K562 (cell line): ENCODE measurements at regions not wholly inside any gene's neighbourhood (a gene's known extent, or its start where the extent isn't known, plus 50 kb on each side); places are given as distances from the start of the nearest gene placed in this dataset.

ENCODE experiments used
- ATAC-seq: fragments of 200-7000 bp; cut with Tn5 transposase; 3 replicates; pipeline ENCODE4 v1.9.1; 2020; ENCODE audit warnings: moderate library complexity
- BruUV-seq: library from RNA; stranded (reverse); fragments of 400-500 nt; replicated peaks from 2 replicates; lab custom pipeline; 2021; lab: Mats Ljungman, UMichigan
- CTCF ChIA-PET: fragments of 300-600 bp; formaldehyde crosslinking; extraction: SDS; loops from one replicate; lab custom pipeline; 2021; ENCODE audit warnings: low intra/inter-chr PET ratio; lab: Yijun Ruan, JAX
- POLR2A ChIA-PET: fragments of 300-600, 350-650 bp; sonication (Branson Sonifier 250); formaldehyde crosslinking; extraction: SDS; loops from one replicate; lab custom pipeline; 2021; ENCODE audit warnings: antibody characterized with exemption, inconsistent platforms; lab: Yijun Ruan, JAX
- DNase-seq, 4 experiments: peaks; one replicate each; pipeline versions ENCODE4 v3.0.0 to v3.0.0-alpha.2; 2011 to 2018; ENCODE audit warnings: low spot score in 3 of 4, mixed read lengths in 3 of 4; ENCODE audit errors: extremely low read depth in 1 of 4
- FAIRE-seq: peaks from 2 replicates; lab custom pipeline; 2011; peaks lifted over from hg19 to GRCh38; lab: Jason Lieb, UNC
- H2AFZ ChIP-seq: 2 replicates; pipeline ENCODE4 v1.6.0; 2011; ENCODE audit warnings: low read depth, low read length, control low read depth, inconsistent platforms
- H3K27ac ChIP-seq: fragments of 200-600 bp; 3 replicates; pipeline ENCODE4 v1.8.0; 2011; ENCODE audit warnings: low read depth, mild to moderate bottlenecking, control low read depth, inconsistent platforms, low read length, moderate library complexity, mixed read lengths; ENCODE audit errors: extremely low read depth
- H3K27me3 ChIP-seq, 2 experiments: fragments of 300-600 bp in 1 of 2; 2 replicates in 1 of 2; 3 replicates in 1 of 2; pipeline versions ENCODE4 v1.6.0 to v1.8.0; 2011; ENCODE audit warnings: inconsistent platforms in 2 of 2, low read length in 2 of 2, mild to moderate bottlenecking in 1 of 2, mixed read lengths in 1 of 2, moderate library complexity in 1 of 2; ENCODE audit not compliant: control insufficient read depth in 2 of 2, insufficient read depth in 2 of 2
- H3K36me3 ChIP-seq: fragments of 300-600 bp; 3 replicates; pipeline ENCODE4 v1.8.0; 2011; ENCODE audit warnings: mild to moderate bottlenecking, low read length, inconsistent platforms; ENCODE audit not compliant: control insufficient read depth, insufficient read depth
- H3K4me1 ChIP-seq, 2 experiments: fragments of 200-600 bp in 1 of 2; replicated peaks in 1 of 2; 2 replicates in 1 of 2; 3 replicates in 1 of 2; pipeline versions ENCODE4 v1.5.1 to v1.8.0; 2011; ENCODE audit warnings: inconsistent platforms in 2 of 2, low read length in 2 of 2, mild to moderate bottlenecking in 1 of 2, mixed read lengths in 1 of 2, moderate library complexity in 1 of 2; ENCODE audit not compliant: control insufficient read depth in 2 of 2, insufficient read depth in 2 of 2
- H3K4me2 ChIP-seq: 2 replicates; pipeline ENCODE4 v1.6.1; 2011; ENCODE audit warnings: low read length, control low read depth, inconsistent platforms, mixed read lengths; ENCODE audit not compliant: insufficient read depth
- H3K4me3 ChIP-seq: fragments of 200-600 bp; sonication (generic), shearing (Covaris generic); 2 replicates; pipeline ENCODE4 v1.5.1; 2016; ENCODE audit warnings: control low read depth, inconsistent platforms
- H3K79me2 ChIP-seq: fragments of 200-600 bp; 3 replicates; pipeline ENCODE4 v1.8.0; 2011; ENCODE audit warnings: low read length, inconsistent platforms; ENCODE audit not compliant: control insufficient read depth, insufficient read depth
- H3K9ac ChIP-seq, 2 experiments: 2 replicates each; pipeline versions ENCODE4 v1.6.0 to v1.6.1; 2011; ENCODE audit warnings: low read depth in 2 of 2, low read length in 2 of 2, control low read depth in 1 of 2, inconsistent platforms in 1 of 2, mild to moderate bottlenecking in 1 of 2, mixed read lengths in 1 of 2; ENCODE audit not compliant: insufficient read depth in 1 of 2
- H3K9me1 ChIP-seq: one replicate; pipeline ENCODE4 v1.6.0; 2011; ENCODE audit warnings: inconsistent platforms, mild to moderate bottlenecking, low read length, moderate library complexity; ENCODE audit not compliant: control insufficient read depth, insufficient read depth
- H3K9me3 ChIP-seq: replicated peaks from 2 replicates; pipeline ENCODE4 v1.5.1; 2011; ENCODE audit warnings: low read depth, low read length, inconsistent platforms; ENCODE audit not compliant: control insufficient read depth, insufficient read depth
- H4K20me1 ChIP-seq: replicated peaks from 2 replicates; pipeline ENCODE4 v1.6.1; 2011; ENCODE audit warnings: low read length, inconsistent platforms, mixed read lengths; ENCODE audit not compliant: control insufficient read depth, insufficient read depth
- BDP1 ChIP-seq: IDR thresholded peaks from 3 replicates; pipeline ENCODE4 v1.6.1; 2011; ENCODE audit not compliant: insufficient read length, insufficient read depth
- FOSL1 ChIP-seq: fragments of 200-800 bp; sonication (Bioruptor generic); conservative IDR thresholded peaks from 2 replicates; pipeline ENCODE4 v1.6.1; 2016; ENCODE audit warnings: missing genetic modification characterization, missing compliant biosample characterization
- ID3 ChIP-seq, 2 experiments: fragments of 250-450 bp in 1 of 2; fragments of 450-650 bp in 1 of 2; sonication (Bioruptor Pico) in 1 of 2; IDR thresholded peaks; 2 replicates each; pipeline versions ENCODE4 v1.6.1 to v1.8.0; 2016 to 2021; ENCODE audit warnings: mild to moderate bottlenecking in 2 of 2, moderate library complexity in 2 of 2, missing compliant biosample characterization in 1 of 2, missing genetic modification characterization in 1 of 2
- MAFK ChIP-seq: IDR thresholded peaks from 2 replicates; pipeline ENCODE4 v1.6.1; 2011; ENCODE audit warnings: low read length, improper control_type of control experiment
- NCOA2 ChIP-seq, 2 experiments: fragments of 450-650 bp; IDR thresholded peaks; 2 replicates each; pipeline ENCODE4 v1.6.1; 2018; ENCODE audit warnings: mild to moderate bottlenecking in 2 of 2, moderate library complexity in 1 of 2; ENCODE audit not compliant: partially characterized antibody in 2 of 2
- NCOA4 ChIP-seq: fragments of 450-650 bp; IDR thresholded peaks from 2 replicates; pipeline ENCODE4 v1.6.1; 2018; ENCODE audit warnings: mild to moderate bottlenecking; ENCODE audit not compliant: partially characterized antibody
- NFATC3 ChIP-seq: fragments of 450-650 bp; IDR thresholded peaks from 2 replicates; pipeline ENCODE4 v1.6.1; 2017; ENCODE audit warnings: mild to moderate bottlenecking
- NONO ChIP-seq, 2 experiments: fragments of 200-400 bp in 1 of 2; fragments of 450-650 bp in 1 of 2; formaldehyde crosslinking in 1 of 2; IDR thresholded peaks; 2 replicates each; pipeline ENCODE4 v1.6.1; 2017; ENCODE audit warnings: low read depth in 2 of 2, mild to moderate bottlenecking in 2 of 2, moderate library complexity in 2 of 2, low read length in 1 of 2
- OTX1 ChIP-seq: fragments of 450-650 bp; formaldehyde crosslinking; IDR thresholded peaks from 2 replicates; pipeline ENCODE4 v1.4.0; 2022; ENCODE audit warnings: mild to moderate bottlenecking
- PHTF2 ChIP-seq: fragments of 250-450 bp; sonication (Bioruptor Pico); IDR thresholded peaks from 2 replicates; pipeline ENCODE4 v1.5.0; 2021; ENCODE audit warnings: mild to moderate bottlenecking
- SAP30 ChIP-seq: fragments of 200-600 bp; sonication (generic); IDR thresholded peaks from 2 replicates; pipeline ENCODE4 v1.6.1; 2012; ENCODE audit warnings: borderline replicate concordance, low read depth, mild to moderate bottlenecking, moderate library complexity, low read length, control low read depth, inconsistent platforms; ENCODE audit not compliant: insufficient read depth, poor library complexity, severe bottlenecking
- SMARCE1 ChIP-seq: fragments of 450-650 bp; IDR thresholded peaks from 2 replicates; pipeline ENCODE4 v1.7.1; 2016; ENCODE audit warnings: mild to moderate bottlenecking
- SRSF9 ChIP-seq: fragments of 200-400 bp; formaldehyde crosslinking; IDR thresholded peaks from 2 replicates; pipeline ENCODE4 v1.6.1; 2017; ENCODE audit warnings: low read depth, low read length, borderline replicate concordance
- TCF7L2 ChIP-seq: fragments of 150-350 bp; IDR thresholded peaks from 2 replicates; pipeline ENCODE4 v1.6.1; 2016; ENCODE audit warnings: low read depth, mild to moderate bottlenecking, low read length, moderate library complexity
- TOE1 ChIP-seq, 2 experiments: fragments of 450-650 bp in 1 of 2; sonication (generic) in 1 of 2; formaldehyde crosslinking in 1 of 2; IDR thresholded peaks; 2 replicates each; pipeline versions ENCODE4 v1.7.1 to v1.8.0; 2016 to 2022; ENCODE audit warnings: borderline replicate concordance in 2 of 2, mild to moderate bottlenecking in 2 of 2, antibody characterized with exemption in 1 of 2, inconsistent platforms in 1 of 2, low read depth in 1 of 2, missing genetic modification reagents in 1 of 2, moderate library complexity in 1 of 2
- ZNF668 ChIP-seq: fragments of 250-450 bp; sonication (Bioruptor Pico); IDR thresholded peaks from 2 replicates; pipeline ENCODE4 v1.8.0; 2022; ENCODE audit warnings: mild to moderate bottlenecking, inconsistent platforms
- WGBS: fragments of 100-300 bp; shearing (Covaris generic); methylation state at CpG from one replicate; pipeline ENCODE4 v1.1.6; 2016; ENCODE audit warnings: low coverage, mixed read lengths; ENCODE audit not compliant: insufficient coverage; ENCODE audit errors: missing lambda C conversion rate; 5-methylcytosine and 5-hydroxymethylcytosine counted together
- in situ Hi-C: fragments of 300-500 bp; cut with MboI; formaldehyde crosslinking; loops from 4 replicates; pipeline ENCODE4 v1.15.0; 2018; ENCODE audit warnings: inconsistent platforms, mixed read lengths
- intact Hi-C: fragments of 100-400 bp; cut with micrococcal nuclease; formaldehyde crosslinking; loops from 2 replicates; pipeline ENCODE4 v1.14.2; 2022
- TF ChIP-seq, protein P1 (sequence below), 2 experiments: fragments of 150-350 bp in 1 of 2; IDR thresholded peaks; 2 replicates each; pipeline ENCODE4 v1.6.1; 2012 to 2016; ENCODE audit warnings: low read depth in 2 of 2, low read length in 2 of 2, mild to moderate bottlenecking in 1 of 2, moderate library complexity in 1 of 2
- TF ChIP-seq, protein P2 (sequence below): fragments of 250-450 bp; sonication (Bioruptor Pico); IDR thresholded peaks from 2 replicates; pipeline ENCODE4 v1.4.0; 2020; ENCODE audit warnings: mild to moderate bottlenecking, moderate library complexity

- Histone ChIP-seq H3K9me1 (no peaks in the 10 kb centered on the region), H3K79me2 (no peaks in the 10 kb centered on the region), H3K9me3 (no peaks in the 10 kb centered on the region), H4K20me1 (no peaks in the 10 kb centered on the region), H3K4me2 (no peak overlapping the region), H3K9ac (no peak overlapping the region), H3K27ac (no peak overlapping the region), H3K36me3 (no peaks in the 10 kb centered on the region), H3K27me3 (no peaks in the 10 kb centered on the region; a peak in 1 of 5 replicates), H3K4me3 (no peak overlapping the region), H3K4me1 (no peaks in the 10 kb centered on the region), H2AFZ (no peak overlapping the region)
- ATAC-seq (no peak), FAIRE-seq (no peak), DNase-seq (no peak)
- 0% methylated on average over 2 of the region's 2 CpGs for WGBS
- intact Hi-C loops: no loop called here
- in situ Hi-C loops: no loop called here
- ChIA-PET POLR2A (no interaction called here), CTCF (no interaction called here)
- no TSS peak for BruUV-seq
- TF ChIP-seq, protein P1, sequence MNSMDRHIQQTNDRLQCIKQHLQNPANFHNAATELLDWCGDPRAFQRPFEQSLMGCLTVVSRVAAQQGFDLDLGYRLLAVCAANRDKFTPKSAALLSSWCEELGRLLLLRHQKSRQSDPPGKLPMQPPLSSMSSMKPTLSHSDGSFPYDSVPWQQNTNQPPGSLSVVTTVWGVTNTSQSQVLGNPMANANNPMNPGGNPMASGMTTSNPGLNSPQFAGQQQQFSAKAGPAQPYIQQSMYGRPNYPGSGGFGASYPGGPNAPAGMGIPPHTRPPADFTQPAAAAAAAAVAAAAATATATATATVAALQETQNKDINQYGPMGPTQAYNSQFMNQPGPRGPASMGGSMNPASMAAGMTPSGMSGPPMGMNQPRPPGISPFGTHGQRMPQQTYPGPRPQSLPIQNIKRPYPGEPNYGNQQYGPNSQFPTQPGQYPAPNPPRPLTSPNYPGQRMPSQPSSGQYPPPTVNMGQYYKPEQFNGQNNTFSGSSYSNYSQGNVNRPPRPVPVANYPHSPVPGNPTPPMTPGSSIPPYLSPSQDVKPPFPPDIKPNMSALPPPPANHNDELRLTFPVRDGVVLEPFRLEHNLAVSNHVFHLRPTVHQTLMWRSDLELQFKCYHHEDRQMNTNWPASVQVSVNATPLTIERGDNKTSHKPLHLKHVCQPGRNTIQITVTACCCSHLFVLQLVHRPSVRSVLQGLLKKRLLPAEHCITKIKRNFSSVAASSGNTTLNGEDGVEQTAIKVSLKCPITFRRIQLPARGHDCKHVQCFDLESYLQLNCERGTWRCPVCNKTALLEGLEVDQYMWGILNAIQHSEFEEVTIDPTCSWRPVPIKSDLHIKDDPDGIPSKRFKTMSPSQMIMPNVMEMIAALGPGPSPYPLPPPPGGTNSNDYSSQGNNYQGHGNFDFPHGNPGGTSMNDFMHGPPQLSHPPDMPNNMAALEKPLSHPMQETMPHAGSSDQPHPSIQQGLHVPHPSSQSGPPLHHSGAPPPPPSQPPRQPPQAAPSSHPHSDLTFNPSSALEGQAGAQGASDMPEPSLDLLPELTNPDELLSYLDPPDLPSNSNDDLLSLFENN (IDR thresholded peaks at IDR 0.05; ENCODE audit: low read depth in 2 of 2, low read length in 2 of 2): no peak
- TF ChIP-seq MAFK (no peak), TOE1 (IDR thresholded peaks at IDR 0.05; ENCODE audit: borderline replicate concordance) (no peak), TOE1 (CRISPR knock-in tag; IDR thresholded peaks at IDR 0.05; ENCODE audit: borderline replicate concordance, low read depth) (no peak), ID3 (CRISPR knock-in tag; IDR thresholded peaks at IDR 0.05) (no peak), ID3 (tag; IDR thresholded peaks at IDR 0.05) (no peak), TCF7L2 (no peak), PHTF2 (no peak), FOSL1 (tag) (no peak), SMARCE1 (no peak), OTX1 (CRISPR knock-in tag) (no peak), ZNF668 (CRISPR knock-in tag) (no peak), SAP30 (no peak), BDP1 (no peak), SRSF9 (no peak), NFATC3 (no peak), NCOA2 (IDR thresholded peaks at IDR 0.05; ENCODE audit: partially characterized antibody in 2 of 2) (no peak), NONO (IDR thresholded peaks at IDR 0.05; ENCODE audit: low read depth in 2 of 2, low read length in 1 of 2) (no peak), NCOA4 (no peak)
- TF ChIP-seq, protein P2, sequence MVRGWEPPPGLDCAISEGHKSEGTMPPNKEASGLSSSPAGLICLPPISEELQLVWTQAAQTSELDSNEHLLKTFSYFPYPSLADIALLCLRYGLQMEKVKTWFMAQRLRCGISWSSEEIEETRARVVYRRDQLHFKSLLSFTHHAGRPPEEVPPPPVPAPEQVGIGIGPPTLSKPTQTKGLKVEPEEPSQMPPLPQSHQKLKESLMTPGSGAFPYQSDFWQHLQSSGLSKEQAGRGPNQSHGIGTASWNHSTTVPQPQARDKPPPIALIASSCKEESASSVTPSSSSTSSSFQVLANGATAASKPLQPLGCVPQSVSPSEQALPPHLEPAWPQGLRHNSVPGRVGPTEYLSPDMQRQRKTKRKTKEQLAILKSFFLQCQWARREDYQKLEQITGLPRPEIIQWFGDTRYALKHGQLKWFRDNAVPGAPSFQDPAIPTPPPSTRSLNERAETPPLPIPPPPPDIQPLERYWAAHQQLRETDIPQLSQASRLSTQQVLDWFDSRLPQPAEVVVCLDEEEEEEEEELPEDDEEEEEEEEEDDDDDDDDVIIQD (CRISPR knock-in tag): no peak
Observed at GRCh38 chr11:116037861-116038260, 533.6 kb upstream of the CADM1 start.
